ENCODE measurements at regions not wholly inside any gene's neighbourhood (a gene's known extent, or its start where the extent isn't known, plus 50 kb on each side); places are given as distances from the start of the nearest gene placed in this dataset.
"Not testable (repeated sequence)": the region's sequence is repeated elsewhere in the genome, so short reads cannot be mapped to it uniquely, and the experiment has no call there.

GRCh38 chr17:68142595-68142994, 105.2 kb upstream of the AMZ2 start:
- DNase-seq, result no peak

- no peak for DNase-seq
These were observed 104.4 kb upstream of the AMZ2 start for GRCh38 chr17:68143425-68143824.

DNA sequence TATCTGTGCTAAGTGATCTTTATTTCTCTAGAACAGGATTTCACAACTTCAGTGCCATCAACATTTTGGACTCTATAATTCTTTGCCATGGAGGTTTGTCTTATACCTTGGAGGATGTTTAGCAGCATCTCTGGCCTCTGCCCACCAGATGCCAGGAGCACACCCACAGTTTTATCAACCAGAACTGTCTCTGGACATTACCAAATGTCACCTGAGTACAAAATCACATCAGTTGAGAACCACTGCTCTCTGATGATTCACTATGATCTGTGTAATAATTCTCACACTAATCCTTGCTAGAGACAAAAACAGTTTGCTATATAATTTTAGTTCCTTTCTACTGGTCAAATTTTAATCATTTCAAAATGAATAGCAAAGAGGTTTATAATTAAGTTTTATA, 102.8 kb upstream of the AMZ2 start:
- DNase-seq, result no peak

DNA sequence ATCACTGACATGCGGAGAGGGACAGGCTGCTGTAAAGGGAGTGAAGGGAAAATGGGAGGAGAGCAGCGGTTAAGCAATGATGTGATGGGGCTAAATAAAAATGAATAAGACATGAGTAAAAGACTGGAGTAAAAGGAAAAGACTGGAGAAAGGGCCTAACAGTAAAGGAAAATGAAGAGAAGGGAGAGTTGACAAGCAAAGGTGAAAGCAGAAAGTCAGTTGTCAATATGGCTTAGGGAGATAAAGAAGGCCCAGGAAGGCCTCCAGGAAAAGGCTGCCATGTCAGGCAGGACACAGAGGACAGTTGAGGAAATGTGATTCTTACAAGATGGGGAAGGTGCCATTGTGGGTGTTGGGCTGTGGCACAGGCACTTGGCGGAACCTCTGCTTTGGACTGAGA, 98.9 kb upstream of the AMZ2 start:
- no peak for DNase-seq

- DNase-seq, result no peak
These were observed 95.7 kb upstream of the AMZ2 start for GRCh38 chr17:68152161-68152571.

GRCh38 chr17:68155692-68156091, 92.2 kb upstream of the AMZ2 start:
- DNase-seq, result no peak

DNA sequence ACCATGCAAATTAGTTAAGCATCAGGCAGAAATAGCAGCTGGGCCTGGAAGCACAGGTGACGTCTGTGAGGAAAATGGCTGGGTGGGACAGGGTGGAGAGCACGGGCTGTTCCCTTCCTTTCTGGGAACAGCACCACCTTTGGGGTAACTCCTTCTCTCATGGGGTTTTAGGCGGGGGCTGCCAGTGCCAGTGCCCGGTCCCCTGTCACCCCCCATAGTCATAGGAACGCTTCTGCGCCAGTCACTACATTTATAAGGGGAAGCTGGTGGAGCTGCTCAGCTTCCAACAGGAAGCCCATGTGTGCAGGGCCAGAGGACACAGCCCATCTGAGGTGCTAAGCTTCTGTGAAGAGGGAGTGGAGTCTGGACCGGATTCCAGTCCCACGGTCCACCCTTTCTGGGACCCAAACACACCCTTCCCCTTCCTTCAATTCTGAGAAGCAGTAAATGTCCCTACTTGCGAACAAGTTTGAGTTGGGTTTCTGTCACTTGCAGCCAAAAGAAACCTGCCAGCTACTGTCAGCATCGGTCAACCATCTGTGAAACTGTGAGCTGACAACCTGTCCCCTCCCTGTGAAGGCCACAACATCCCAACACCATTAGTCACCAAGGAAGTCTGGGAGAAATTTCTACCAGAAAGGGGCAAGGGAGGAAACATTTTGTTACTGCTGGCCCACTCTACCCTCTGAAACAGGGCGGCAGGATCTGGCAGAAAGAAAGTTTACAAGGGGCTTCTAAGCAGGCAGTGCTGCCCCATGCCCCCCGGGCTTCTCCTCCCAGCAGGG, 86.0 kb upstream of the AMZ2 start:
- no peak for DNase-seq

- not testable (repeated sequence) for DNase-seq
These were observed 79.3 kb upstream of the AMZ2 start for GRCh38 chr17:68168273-68169164.

DNA sequence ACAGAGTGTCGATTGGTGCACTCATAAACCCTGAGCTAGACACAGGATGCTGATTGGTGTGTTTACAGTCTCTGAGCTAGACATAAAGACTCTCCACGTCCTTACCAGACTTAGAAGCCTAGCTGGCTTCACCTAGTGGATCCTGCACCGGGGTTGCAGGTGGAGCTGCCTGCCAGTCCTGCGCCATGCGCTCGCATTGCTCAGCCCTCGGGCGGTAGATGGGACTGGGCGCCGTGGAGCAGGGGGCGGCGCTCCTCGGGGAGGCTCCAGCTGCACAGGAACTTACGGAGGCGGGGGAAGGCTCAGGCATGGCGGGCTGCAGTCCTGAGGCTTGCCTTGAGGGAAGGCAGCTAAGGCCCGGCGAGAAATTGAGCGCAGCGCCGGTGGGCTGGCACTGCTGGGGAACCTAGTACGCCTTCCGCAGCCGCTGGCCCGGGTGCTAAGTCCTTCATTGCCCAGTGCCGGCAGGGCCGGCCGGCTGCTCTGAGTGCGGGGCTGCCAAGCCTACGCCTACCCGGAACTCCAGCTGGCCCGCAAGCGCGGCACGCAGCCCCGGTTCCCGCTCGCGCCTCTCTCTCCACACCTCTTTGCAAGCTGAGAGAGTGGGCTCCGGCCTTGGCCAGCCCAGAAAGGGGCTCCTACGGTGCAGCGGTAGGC, 78.5 kb upstream of the AMZ2 start:
- not testable (repeated sequence) for DNase-seq

- DNase-seq, result no peak
These were observed 78.0 kb upstream of the AMZ2 start for GRCh38 chr17:68169840-68170239.

- no peak for DNase-seq
These were observed 77.6 kb upstream of the AMZ2 start for GRCh38 chr17:68170246-68170645.

DNA sequence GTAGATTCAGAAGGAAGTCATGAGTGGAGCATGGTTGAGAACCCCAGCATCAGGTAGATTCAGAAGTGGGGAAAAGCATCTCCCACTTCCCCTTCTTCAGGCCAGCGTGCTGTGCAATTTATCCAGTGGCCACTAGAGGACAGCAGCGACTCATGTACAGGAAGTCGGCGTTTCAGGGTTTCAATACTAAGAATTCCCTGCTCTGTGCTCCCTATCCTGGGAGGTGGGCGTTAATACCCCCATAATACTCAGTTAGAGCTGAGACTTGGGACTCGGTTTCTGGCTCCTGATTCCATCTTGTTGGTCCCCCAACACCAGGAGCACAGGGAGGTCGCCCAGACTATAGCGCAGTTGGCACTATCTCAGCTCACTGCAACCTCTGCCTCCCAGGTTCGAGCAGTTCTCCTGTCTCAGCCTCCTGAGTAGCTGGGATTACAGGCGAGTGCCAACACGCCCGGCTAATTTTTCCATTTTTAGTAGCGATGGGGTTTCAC, 75.3 kb upstream of the AMZ2 start:
- peak; percentile 83 to 84 for DNase-seq

DNA sequence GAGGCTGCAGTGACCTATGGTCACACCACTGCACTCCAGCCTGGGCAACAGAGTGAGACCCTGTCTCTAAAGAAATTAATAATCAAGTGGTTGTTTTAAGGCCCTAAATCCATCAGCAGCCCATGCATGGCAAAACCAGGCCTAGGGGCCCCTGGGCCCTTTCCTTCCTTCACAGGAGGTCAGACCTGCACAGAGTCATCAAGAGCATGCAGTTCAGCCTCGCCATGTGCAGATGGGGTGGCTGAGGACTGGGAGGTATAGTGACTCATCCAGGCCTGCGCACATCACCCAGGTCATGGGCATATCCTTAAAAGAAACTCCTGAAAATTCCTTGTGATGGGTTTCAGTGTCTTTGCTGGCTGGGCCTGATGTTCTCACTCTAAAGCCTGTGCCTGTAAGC, 72.4 kb upstream of the AMZ2 start:
- no peak for DNase-seq

DNA sequence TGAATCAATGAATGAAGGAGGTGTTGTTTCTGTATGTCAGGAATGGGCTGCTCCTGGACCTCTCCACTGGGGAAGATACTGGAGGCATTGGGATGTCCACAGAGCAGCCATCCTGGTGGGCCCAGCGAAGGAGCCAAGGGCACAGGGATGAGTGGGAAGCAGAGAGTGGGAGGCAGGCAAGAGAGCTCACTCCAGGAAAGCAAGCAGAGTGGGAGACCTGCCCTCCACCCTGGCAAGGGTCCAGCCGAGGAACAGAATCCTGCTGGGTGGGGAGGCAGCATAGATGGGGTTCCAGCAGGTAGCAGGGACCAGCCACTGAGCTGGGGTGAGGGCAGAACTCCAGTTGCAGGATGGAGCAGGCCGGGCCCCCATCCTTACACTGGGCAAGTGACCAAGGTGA, 71.9 kb upstream of the AMZ2 start:
- DNase-seq, result no peak

DNA sequence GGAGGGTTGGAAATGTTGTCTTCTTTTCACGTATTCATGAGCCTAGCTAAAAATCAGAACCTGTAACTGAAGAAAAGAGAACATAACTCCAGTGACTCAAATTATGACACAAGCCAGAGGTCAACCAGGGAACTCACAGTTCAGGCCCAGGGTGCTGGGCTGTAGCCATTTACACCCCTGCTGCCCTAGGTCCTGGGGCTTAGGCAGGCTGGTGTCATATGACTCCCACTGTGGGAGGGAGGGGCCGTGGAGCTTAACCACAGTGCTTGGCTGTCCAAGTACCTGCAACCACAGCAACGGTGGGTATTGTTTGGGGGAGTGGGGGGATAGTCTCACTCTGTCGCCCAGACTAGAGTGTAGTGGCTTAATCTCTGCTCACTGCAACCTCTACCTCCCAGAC, 71.1 kb upstream of the AMZ2 start:
- DNase-seq, result no peak

GRCh38 chr17:68178831-68179230, 69.0 kb upstream of the AMZ2 start:
- DNase-seq, result no peak

DNA sequence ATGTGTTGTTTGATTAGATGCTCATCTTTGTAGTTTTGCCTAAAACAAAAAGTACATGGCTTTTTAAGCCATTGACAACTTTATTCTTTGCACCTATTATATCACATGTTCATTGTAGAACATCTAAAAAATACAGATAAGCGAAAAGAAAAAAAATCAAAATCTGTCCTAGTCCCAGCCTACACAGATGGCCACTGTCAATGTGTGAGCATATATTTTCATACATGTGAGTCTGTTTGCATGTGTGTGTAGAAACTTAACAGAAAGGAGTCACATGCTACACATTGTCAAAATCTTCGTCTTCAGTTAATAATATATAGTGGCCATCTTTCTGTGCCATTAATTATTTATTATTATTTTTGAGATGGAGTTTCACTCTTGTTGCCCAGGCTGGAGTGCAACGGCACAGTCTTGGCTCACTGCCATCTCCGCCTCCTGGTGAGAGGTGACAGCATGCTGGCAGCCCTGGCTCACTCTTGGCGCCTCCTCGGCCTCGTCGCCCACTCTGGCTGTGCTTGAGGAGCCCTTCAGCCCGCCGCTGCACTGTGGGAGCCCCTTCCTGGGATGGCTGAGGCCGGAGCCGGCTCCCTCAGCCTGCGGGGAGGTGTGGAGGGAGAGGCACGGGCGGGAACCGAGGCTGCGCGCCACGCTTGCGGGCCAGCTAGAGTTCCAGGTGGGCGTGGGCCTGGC, 68.5 kb upstream of the AMZ2 start:
- DNase-seq, result no peak

DNA sequence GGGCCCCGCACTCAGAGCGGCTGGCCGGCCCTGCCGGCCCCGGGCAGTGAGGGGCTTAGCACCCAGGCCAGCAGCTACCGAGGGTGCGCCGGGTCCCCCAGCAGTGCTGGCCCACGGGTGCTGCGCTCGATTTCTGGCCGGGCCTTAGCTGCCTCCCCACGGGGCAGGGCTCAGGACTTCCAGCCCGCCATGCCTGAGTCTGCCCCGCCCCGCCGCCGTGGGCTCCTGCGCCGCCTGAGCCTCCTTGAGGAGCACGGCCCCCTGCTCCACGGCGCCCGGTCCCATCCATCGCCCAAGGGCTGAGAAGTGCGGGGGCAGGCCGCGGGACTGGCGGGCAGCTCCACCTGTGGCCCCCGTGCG, 67.9 kb upstream of the AMZ2 start:
- no peak for DNase-seq

DNA sequence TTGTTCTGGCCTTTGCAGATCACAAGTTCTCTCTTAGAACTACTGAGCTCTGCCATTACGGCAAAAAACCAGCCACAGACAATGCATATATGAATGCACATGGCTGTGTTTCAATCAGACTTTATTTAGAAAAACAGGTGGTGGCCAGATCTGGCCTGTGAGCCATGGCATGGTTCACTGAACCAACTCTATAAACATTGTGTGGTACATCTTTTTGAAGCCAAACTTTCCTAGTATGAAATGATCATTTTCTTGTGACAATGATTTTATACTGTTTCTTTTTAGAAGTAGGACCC, 65.9 kb upstream of the AMZ2 start:
- no peak for DNase-seq

- DNase-seq, result peak; percentile 69 to 78
These were observed 64.8 kb upstream of the AMZ2 start for GRCh38 chr17:68182940-68183551.

DNA sequence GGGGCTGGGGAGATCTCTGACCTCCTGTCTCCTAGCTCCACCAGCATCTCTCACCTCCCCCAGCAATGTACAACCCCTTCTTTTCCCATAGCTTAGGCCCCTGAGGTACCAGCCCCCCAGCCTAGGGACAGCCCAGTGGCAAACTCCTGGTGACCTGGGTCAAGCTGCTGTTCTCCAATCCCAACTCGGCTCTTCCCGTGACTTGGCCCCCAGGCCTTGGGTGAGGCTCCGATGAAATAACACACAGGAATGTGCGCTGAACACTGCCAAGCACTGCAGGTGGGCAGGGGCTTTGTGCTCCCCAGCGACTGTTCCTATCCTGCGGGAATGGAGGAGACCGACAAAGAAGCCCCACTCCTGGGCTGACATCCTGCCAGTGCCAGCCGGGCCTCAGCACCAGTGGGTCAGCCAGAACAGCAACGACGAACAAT, 63.7 kb upstream of the AMZ2 start:
- no peak for DNase-seq

GRCh38 chr17:68184816-68185436, 62.9 kb upstream of the AMZ2 start:
- DNase-seq, result peak; percentile 61 to 69
